Mesothelial cell of epicardium (in vitro differentiated cells): ENCODE measurements at regions not wholly inside any gene's neighbourhood (a gene's known extent, or its start where the extent isn't known, plus 50 kb on each side); places are given as distances from the start of the nearest gene placed in this dataset.

ENCODE experiments used
- DNase-seq, 2 experiments: peaks; one replicate each; pipeline ENCODE4 v3.0.0; 2021; ENCODE audit warnings: low spot score in 2 of 2; ENCODE audit not compliant: unreplicated experiment in 2 of 2
- H3K27ac Mint-ChIP-seq: 2 replicates; pipeline ENCODE4 v1.8.0; 2021; ENCODE audit warnings: mixed read lengths
- H3K27me3 Mint-ChIP-seq: 2 replicates; pipeline ENCODE4 v1.8.0; 2021; ENCODE audit warnings: low read depth, mixed read lengths
- H3K36me3 Mint-ChIP-seq: 2 replicates; pipeline ENCODE4 v1.8.0; 2021; ENCODE audit warnings: mixed read lengths
- H3K4me1 Mint-ChIP-seq: 2 replicates; pipeline ENCODE4 v1.8.0; 2021; ENCODE audit warnings: mixed read lengths
- H3K4me3 Mint-ChIP-seq: 2 replicates; pipeline ENCODE4 v1.8.0; 2021; ENCODE audit warnings: mild to moderate bottlenecking, moderate library complexity, mixed read lengths
- H3K9me3 Mint-ChIP-seq: 2 replicates; pipeline ENCODE4 v1.8.0; 2021; ENCODE audit warnings: mixed read lengths
- TF ChIP-seq, protein P1 (sequence below): fragments of 200-600 bp; sonication (generic); IDR thresholded peaks from one replicate; pipeline ENCODE4 v1.5.0; 2021; ENCODE audit warnings: antibody characterized with exemption; ENCODE audit not compliant: unreplicated experiment

- Mint-ChIP-seq H3K27me3 (no peaks in the 10 kb centered on the region), H3K27ac (no peak overlapping the region), H3K4me1 (peaks cover 5% of the 10 kb centered on the region), H3K4me3 (no peak overlapping the region), H3K36me3 (no peaks in the 10 kb centered on the region), H3K9me3 (peaks cover 27% of the 10 kb centered on the region)
- no peak for DNase-seq
- TF ChIP-seq, protein P1, sequence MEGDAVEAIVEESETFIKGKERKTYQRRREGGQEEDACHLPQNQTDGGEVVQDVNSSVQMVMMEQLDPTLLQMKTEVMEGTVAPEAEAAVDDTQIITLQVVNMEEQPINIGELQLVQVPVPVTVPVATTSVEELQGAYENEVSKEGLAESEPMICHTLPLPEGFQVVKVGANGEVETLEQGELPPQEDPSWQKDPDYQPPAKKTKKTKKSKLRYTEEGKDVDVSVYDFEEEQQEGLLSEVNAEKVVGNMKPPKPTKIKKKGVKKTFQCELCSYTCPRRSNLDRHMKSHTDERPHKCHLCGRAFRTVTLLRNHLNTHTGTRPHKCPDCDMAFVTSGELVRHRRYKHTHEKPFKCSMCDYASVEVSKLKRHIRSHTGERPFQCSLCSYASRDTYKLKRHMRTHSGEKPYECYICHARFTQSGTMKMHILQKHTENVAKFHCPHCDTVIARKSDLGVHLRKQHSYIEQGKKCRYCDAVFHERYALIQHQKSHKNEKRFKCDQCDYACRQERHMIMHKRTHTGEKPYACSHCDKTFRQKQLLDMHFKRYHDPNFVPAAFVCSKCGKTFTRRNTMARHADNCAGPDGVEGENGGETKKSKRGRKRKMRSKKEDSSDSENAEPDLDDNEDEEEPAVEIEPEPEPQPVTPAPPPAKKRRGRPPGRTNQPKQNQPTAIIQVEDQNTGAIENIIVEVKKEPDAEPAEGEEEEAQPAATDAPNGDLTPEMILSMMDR: no peak
Observed at GRCh38 chr7:112603673-112604072, 122.9 kb downstream of the LSMEM1 start.

DNA sequence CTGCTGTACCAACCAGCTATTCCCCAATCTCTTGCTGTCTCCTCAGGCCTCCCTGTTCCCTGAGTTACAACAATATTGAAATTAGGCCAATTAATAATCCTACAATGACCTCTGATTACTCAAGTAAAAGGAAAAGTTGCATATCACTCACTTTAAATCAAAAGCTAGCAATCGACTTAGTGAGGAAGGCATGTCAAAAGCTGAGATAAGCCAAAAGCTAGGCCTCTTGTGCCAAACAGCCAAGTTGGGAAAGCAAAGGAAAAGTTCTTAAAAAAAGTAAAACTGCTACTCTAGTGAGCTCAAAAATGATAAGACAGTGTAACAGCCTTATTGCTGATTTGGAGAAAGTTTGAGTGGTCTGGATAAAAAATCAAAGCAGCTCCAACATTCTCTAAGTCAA is 129.8 kb downstream of the LSMEM1 start:
- DNase-seq: no peak
- H3K4me1 Mint-ChIP-seq: no peaks in the 10 kb centered on the region
- TF ChIP-seq, protein P1: no peak
- no peaks in the 10 kb centered on the region for H3K27me3 Mint-ChIP-seq
- H3K4me3 Mint-ChIP-seq: no peak overlapping the region
- no peak overlapping the region for H3K27ac Mint-ChIP-seq
- H3K9me3 Mint-ChIP-seq: peaks cover 5% of the 10 kb centered on the region
- H3K36me3 Mint-ChIP-seq: no peaks in the 10 kb centered on the region

- DNase-seq: no peak
- TF ChIP-seq, protein P1: no peak
Observed at GRCh38 chr7:112615701-112616100, 134.9 kb downstream of the LSMEM1 start.

DNA sequence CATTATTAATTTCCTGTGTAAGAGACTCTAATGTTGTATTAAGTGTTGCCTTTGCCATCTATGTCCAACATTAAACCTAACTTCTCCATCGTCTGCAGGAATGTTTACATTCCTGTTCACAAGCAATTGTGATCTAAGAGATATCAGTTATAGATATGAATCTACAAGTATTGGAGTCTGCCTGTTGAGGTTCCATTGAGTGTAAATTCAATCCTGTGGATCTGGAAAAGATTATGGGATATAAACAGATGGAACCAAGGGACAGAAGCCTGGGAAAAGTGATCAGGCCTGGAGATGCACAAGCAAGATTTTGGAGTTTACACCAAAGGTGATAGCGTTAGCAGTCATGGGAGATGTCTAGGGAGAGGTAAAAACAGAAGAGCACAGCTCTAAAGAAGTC is 135.5 kb downstream of the LSMEM1 start:
- H3K36me3 Mint-ChIP-seq: no peaks in the 10 kb centered on the region
- DNase-seq: no peak
- no peaks in the 10 kb centered on the region for H3K27me3 Mint-ChIP-seq
- no peak overlapping the region for H3K27ac Mint-ChIP-seq
- TF ChIP-seq, protein P1: no peak
- peaks cover 2% of the 10 kb centered on the region for H3K4me1 Mint-ChIP-seq
- no peak overlapping the region for H3K4me3 Mint-ChIP-seq
- peaks cover 6% of the 10 kb centered on the region for H3K9me3 Mint-ChIP-seq

More at GRCh38 chr7:112615701-112616100, 134.9 kb downstream of the LSMEM1 start:
- Mint-ChIP-seq H3K4me3 (no peak overlapping the region), H3K27me3 (no peaks in the 10 kb centered on the region), H3K4me1 (peaks cover 2% of the 10 kb centered on the region), H3K36me3 (no peaks in the 10 kb centered on the region), H3K9me3 (peaks cover 5% of the 10 kb centered on the region), H3K27ac (no peak overlapping the region)

- TF ChIP-seq, protein P1: no peak
- no peak overlapping the region for H3K27ac Mint-ChIP-seq
- H3K4me3 Mint-ChIP-seq: no peak overlapping the region
- DNase-seq: no peak
- peaks cover 8% of the 10 kb centered on the region for H3K4me1 Mint-ChIP-seq
- H3K27me3 Mint-ChIP-seq: no peaks in the 10 kb centered on the region
- peaks cover 2% of the 10 kb centered on the region for H3K36me3 Mint-ChIP-seq
- H3K9me3 Mint-ChIP-seq: peaks cover 4% of the 10 kb centered on the region
Observed at GRCh38 chr7:112619343-112619742, 138.6 kb downstream of the LSMEM1 start.

DNA sequence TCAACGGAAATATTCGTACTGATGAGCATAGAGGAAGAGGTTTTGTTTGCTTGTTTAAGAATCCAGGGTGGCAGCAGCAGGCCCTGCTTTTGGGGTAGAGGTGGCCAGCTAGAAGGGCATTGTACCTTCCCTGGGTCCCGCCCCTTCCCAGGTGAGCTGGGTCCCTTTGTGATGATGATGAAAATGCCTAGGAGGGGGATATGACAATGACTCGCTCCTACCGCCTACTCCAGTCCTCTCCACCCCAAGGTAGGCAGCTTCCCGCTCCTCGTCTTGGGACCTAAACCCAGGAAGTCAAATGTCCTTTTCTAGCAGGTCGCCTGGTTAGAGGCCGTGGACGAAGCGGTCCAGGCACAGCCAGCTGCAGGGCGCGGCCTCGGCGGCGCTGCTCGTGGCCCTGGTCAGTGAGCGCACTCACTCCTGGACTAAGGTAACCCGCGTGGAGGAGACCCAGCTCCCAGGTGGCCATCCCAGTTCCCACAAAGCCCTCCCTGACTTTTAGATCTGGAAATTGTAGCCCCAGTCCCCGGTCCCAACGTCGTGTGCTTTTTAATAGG is 141.4 kb downstream of the LSMEM1 start:
- H3K27ac Mint-ChIP-seq: no peak overlapping the region
- H3K36me3 Mint-ChIP-seq: peaks cover 2% of the 10 kb centered on the region
- no peak for DNase-seq

More for the DNA sequence above, 141.4 kb downstream of the LSMEM1 start:
- peaks cover 10% of the 10 kb centered on the region for H3K4me1 Mint-ChIP-seq
- TF ChIP-seq, protein P1: no peak
- peaks cover 8% of the 10 kb centered on the region for H3K9me3 Mint-ChIP-seq
- H3K4me3 Mint-ChIP-seq: no peak overlapping the region
- H3K27me3 Mint-ChIP-seq: no peaks in the 10 kb centered on the region
